ENCODE measurements at regions not wholly inside any gene's neighbourhood (a gene's known extent, or its start where the extent isn't known, plus 50 kb on each side); places are given as distances from the start of the nearest gene placed in this dataset.

GRCh38 chr12:130017591-130018449 is 114.0 kb upstream of the TMEM132D start:
- peak; percentile 15 for DNase-seq (ENCODE audit: low read depth)

DNA sequence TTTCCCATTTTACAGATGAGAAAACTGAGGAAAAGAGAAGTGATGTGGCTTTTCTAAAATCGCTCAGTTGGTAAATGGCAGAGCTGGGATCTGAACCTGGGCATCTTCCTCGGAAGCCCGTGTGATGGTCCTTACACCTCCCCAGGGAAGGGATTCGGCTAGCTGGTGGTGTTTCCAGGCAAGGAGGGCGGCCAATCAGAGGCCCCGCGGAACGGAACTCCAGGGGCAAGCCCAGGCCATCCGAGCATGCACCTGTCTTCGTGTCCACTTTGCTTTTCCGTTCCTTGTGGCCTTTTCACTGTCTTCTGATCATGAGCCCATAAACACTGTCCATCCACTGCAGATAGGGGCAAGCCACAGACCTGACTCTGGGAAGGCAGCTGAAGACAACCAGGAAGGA is 114.8 kb upstream of the TMEM132D start:
- DNase-seq (ENCODE audit: low read depth) = no peak

GRCh38 chr12:130026608-130027176 is 122.9 kb upstream of the TMEM132D start:
- peak; percentile 24 for DNase-seq (ENCODE audit: low read depth)

DNA sequence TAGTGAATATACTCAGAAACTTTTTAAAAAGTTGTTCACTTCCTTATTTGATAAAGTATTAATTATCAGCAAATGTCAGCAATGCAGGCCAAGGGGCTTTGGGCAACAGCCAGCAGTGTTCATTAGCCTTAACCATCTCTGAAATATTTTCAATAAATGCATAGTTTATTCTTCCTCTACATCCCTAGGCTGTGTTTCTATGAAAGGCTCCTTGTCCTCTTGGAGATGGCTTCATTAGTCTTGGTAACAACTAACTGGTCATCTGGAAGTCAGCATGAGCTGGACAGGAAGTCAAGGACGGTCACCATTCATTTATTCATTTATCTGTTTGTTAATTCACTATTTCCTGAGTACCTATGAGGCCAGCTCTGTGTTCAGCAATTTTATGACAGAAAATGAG is 124.0 kb upstream of the TMEM132D start:
- DNase-seq (ENCODE audit: low read depth) = no peak

GRCh38 chr12:130029151-130029550 is 125.3 kb upstream of the TMEM132D start:
- DNase-seq (ENCODE audit: low read depth) = no peak

- no peak for DNase-seq (ENCODE audit: low read depth)
Measured at GRCh38 chr12:130031041-130031440, 127.2 kb upstream of the TMEM132D start.

GRCh38 chr12:130031571-130032189 is 127.9 kb upstream of the TMEM132D start:
- peak; percentile 18 for DNase-seq (ENCODE audit: low read depth)

GRCh38 chr12:130041983-130042812 is 120.1 kb upstream of the FZD10 start:
- no peak for DNase-seq (ENCODE audit: low read depth)

GRCh38 chr12:130043685-130044406 is 118.4 kb upstream of the FZD10 start:
- no peak for DNase-seq (ENCODE audit: low read depth)

- no peak for DNase-seq (ENCODE audit: low read depth)
Measured at GRCh38 chr12:130044991-130045621, 117.2 kb upstream of the FZD10 start.

DNA sequence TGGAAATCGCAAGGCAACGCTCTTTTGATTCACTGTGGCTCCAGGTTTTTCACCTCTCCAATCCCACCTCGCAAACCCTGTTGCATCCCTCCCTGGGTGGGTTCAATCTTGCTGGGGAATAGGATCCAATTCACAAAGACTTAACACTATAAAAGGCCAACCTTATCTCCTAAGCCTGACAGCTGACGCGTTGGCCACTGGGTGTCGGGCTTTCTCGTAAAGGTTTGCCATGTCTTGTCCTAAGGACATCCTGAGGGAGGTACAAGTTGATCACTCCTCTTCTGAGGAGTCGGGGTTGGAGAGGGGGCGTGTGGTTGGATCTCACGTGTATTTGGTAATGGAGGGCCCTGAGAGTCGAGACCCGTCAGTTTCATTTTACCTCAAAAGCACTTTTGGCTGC is 112.6 kb upstream of the FZD10 start:
- no peak for DNase-seq (ENCODE audit: low read depth)

- no peak for DNase-seq (ENCODE audit: low read depth)
Measured at GRCh38 chr12:130051900-130052299, 110.4 kb upstream of the FZD10 start.

DNA sequence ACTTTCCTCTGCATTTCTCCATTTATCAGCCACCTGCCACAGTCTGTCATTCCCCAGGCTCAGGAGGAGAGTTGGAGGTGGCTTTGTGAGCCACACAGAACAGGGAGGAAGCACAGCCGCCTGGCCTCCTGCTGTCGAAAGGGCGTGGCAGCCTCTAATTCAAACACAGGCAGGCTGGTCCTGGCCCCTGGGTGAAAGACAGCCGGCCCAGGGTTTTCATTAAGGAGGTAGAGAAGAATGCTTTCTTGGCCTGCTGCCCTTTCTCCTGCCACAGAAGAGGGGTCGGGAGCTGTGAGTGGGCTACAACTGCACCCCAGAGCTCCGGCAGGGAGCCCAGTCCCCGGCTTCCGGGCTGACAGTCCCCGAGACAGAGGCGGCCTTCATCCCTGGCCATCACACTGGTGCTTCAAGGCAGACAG is 108.6 kb upstream of the FZD10 start:
- DNase-seq (ENCODE audit: low read depth) = no peak

- no peak for DNase-seq (ENCODE audit: low read depth)
Measured at GRCh38 chr12:130054803-130055202, 107.5 kb upstream of the FZD10 start.

DNA sequence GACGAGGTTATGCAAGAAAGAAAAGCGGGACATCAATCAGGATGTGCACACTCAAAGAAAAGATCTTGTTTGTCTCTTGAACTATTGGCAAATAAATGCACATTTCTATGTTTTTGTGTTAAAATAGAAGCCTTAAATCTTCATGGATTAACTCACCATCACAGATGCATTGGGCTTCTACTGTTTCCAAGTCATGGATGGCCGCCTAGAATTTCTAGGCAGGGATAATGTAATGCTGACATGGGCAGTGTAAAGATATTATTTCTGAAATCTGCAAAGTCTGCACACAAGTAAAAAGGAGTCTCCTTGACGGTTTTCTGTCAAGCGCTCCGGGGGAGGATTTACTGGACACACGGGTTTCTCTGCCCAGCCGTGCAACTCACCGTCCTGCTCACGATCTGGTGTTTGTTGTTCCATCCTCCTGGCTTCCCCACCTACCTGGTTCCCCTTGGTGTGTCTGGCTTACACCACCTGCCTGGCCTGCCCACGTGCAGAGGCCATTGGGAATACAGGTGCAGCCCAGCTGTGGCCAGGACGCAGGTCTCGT is 103.3 kb upstream of the FZD10 start:
- DNase-seq (ENCODE audit: low read depth) = no peak

- DNase-seq (ENCODE audit: low read depth) = no peak
Measured at GRCh38 chr12:130063866-130064265, 98.4 kb upstream of the FZD10 start.

GRCh38 chr12:130064999-130065398 is 97.3 kb upstream of the FZD10 start:
- no peak for DNase-seq (ENCODE audit: low read depth)

GRCh38 chr12:130066742-130067141 is 95.5 kb upstream of the FZD10 start:
- no peak for DNase-seq (ENCODE audit: low read depth)

DNA sequence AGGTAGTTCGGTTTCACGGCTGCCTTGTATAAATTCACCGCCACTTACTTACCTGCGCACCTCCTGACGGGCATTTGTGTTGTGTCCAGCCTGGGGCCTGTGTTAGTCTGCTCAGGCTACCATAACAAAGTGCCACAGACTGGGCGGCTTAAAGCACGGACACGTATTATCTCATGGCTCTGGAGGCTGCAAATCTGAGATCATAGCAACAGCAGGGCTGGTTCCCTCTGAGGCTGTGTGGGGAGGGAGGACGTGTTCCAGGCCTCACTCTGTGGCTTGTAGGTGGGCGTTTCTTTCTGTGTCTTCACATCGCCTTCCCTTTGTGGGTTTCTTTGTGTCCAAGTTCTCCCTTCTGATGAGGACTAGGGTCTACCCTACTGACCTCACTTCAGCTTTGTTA is 93.5 kb upstream of the FZD10 start:
- DNase-seq (ENCODE audit: low read depth) = no peak

DNA sequence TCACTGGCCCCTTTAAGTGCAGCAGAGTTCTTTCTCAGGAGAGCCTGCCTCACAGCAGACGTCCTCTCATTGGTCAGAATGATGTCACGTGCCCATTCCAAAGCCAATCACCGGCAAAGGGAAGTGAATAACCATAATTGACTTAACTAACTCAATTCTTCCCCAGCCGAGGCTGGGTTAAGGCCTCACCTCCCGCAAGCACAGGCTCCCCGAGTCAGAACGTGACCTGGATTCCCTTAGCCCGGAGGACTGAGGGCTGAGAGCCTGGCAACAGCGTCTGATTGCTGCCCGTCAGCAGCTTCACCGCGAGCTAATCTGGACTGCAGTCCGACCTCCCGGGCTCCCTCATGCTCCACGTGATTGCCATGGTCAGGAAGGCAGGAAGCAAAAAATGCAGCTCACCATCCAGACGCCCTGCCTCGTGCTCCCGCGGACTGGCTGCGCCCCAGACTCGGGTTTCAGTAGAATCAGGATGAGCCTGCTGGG is 92.1 kb upstream of the FZD10 start:
- no peak for DNase-seq (ENCODE audit: low read depth)

- DNase-seq (ENCODE audit: low read depth) = no peak
Measured at GRCh38 chr12:130073721-130074120, 88.5 kb upstream of the FZD10 start.

All from iris pigment epithelial cell (primary cell).